IMR-90 (cell line): ENCODE measurements at regions not wholly inside any gene's neighbourhood (a gene's known extent, or its start where the extent isn't known, plus 50 kb on each side); places are given as distances from the start of the nearest gene placed in this dataset.

Experiments
- ATAC-seq: fragments of 200-7000 bp; cut with Tn5 transposase; 2 replicates; pipeline ENCODE4 v1.9.1; 2020; ENCODE audit warnings: low read depth, mild to moderate bottlenecking, moderate library complexity
- BruUV-seq: library from RNA; stranded (reverse); fragments of 400-500 nt; replicated peaks from 2 replicates; lab custom pipeline; 2021; lab: Mats Ljungman, UMichigan
- CTCF ChIA-PET: fragments of 300-600 bp; formaldehyde crosslinking; extraction: SDS; loops from one replicate; lab custom pipeline; 2021; ENCODE audit warnings: antibody characterized with exemption; lab: Yijun Ruan, JAX
- POLR2A ChIA-PET: fragments of 300-600 bp; sonication (Branson Sonifier 250); formaldehyde crosslinking; loops from one replicate; lab custom pipeline; 2022; ENCODE audit warnings: antibody characterized with exemption; ENCODE audit not compliant: unreplicated experiment; lab: Charles Lee
- DNase-seq: peaks from one replicate; pipeline ENCODE4 v3.0.0; 2013
- H2AFZ ChIP-seq: replicated peaks from 2 replicates; pipeline ENCODE3; 2013; ENCODE audit warnings: low read length, mild to moderate bottlenecking; ENCODE audit not compliant: poor library complexity
- H2AK5ac ChIP-seq: 2 replicates; pipeline ENCODE4 v1.6.1; 2013; ENCODE audit warnings: low read depth, low read length, inconsistent platforms
- H2AK9ac ChIP-seq: replicated peaks from 2 replicates; pipeline ENCODE3; 2013; ENCODE audit warnings: mild to moderate bottlenecking, low read depth, low read length, moderate library complexity; ENCODE audit not compliant: poor library complexity
- H2BK120ac ChIP-seq: 2 replicates; pipeline ENCODE4 v1.6.1; 2013; ENCODE audit warnings: low read depth, low read length, inconsistent platforms
- H2BK15ac ChIP-seq: 3 replicates; pipeline ENCODE4 v1.6.1; 2013; ENCODE audit warnings: low read depth, low read length, inconsistent platforms
- H2BK20ac ChIP-seq: 2 replicates; pipeline ENCODE4 v1.6.1; 2013; ENCODE audit warnings: low read depth, mild to moderate bottlenecking, inconsistent platforms, low read length, moderate library complexity
- H2BK5ac ChIP-seq: 2 replicates; pipeline ENCODE4 v1.6.1; 2013; ENCODE audit warnings: mild to moderate bottlenecking, low read depth, low read length, inconsistent platforms; ENCODE audit not compliant: poor library complexity, severe bottlenecking
- H3K14ac ChIP-seq: replicated peaks from 2 replicates; pipeline ENCODE4 v1.6.1; 2013; ENCODE audit warnings: low read depth, low read length, inconsistent platforms
- H3K18ac ChIP-seq: 2 replicates; pipeline ENCODE4 v1.6.1; 2013; ENCODE audit warnings: low read depth, low read length, control low read depth
- H3K23ac ChIP-seq: 2 replicates; pipeline ENCODE4 v1.6.1; 2013; ENCODE audit warnings: low read depth, low read length, inconsistent platforms
- H3K27ac ChIP-seq: 2 replicates; pipeline ENCODE4 v1.5.1; 2013; ENCODE audit warnings: mild to moderate bottlenecking, control low read depth, low read length; ENCODE audit not compliant: insufficient read depth
- H3K27me3 ChIP-seq: 2 replicates; pipeline ENCODE4 v1.6.1; 2013; ENCODE audit warnings: low read length; ENCODE audit not compliant: control insufficient read depth, insufficient read depth
- H3K36me3 ChIP-seq: 2 replicates; pipeline ENCODE4 v1.6.1; 2013; ENCODE audit warnings: low read length, mixed read lengths; ENCODE audit not compliant: control insufficient read depth, insufficient read depth
- H3K4ac ChIP-seq: 2 replicates; pipeline ENCODE4 v1.6.1; 2013; ENCODE audit warnings: low read depth, low read length, inconsistent platforms
- H3K4me1 ChIP-seq: 2 replicates; pipeline ENCODE4 v1.6.1; 2013; ENCODE audit warnings: low read length, mixed read lengths; ENCODE audit not compliant: control insufficient read depth, insufficient read depth
- H3K4me2 ChIP-seq: 2 replicates; pipeline ENCODE4 v1.6.1; 2013; ENCODE audit warnings: low read depth, mild to moderate bottlenecking, control low read depth, low read length, moderate library complexity
- H3K4me3 ChIP-seq: 2 replicates; pipeline ENCODE4 v1.5.1; 2013; ENCODE audit warnings: low read depth, mild to moderate bottlenecking, control low read depth, low read length, moderate library complexity; ENCODE audit not compliant: insufficient read depth
- H3K56ac ChIP-seq: 2 replicates; pipeline ENCODE4 v1.6.1; 2013; ENCODE audit warnings: low read length, inconsistent platforms; ENCODE audit not compliant: insufficient read depth; ENCODE audit errors: extremely low read depth
- H3K79me1 ChIP-seq, 2 experiments: 2 replicates each; pipeline ENCODE4 v1.6.1; 2013; ENCODE audit warnings: low read length in 2 of 2, inconsistent platforms in 1 of 2, low read depth in 1 of 2
- H3K9ac ChIP-seq: 2 replicates; pipeline ENCODE4 v1.6.1; 2013; ENCODE audit warnings: low read depth, low read length, control low read depth
- H3K9me1 ChIP-seq: 2 replicates; pipeline ENCODE4 v1.6.1; 2013; ENCODE audit warnings: low read length, inconsistent platforms; ENCODE audit not compliant: insufficient read depth
- H3K9me3 ChIP-seq: 2 replicates; pipeline ENCODE4 v1.6.1; 2013; ENCODE audit warnings: low read length; ENCODE audit not compliant: control insufficient read depth, insufficient read depth
- H4K20me1 ChIP-seq: 2 replicates; pipeline ENCODE4 v1.6.1; 2013; ENCODE audit warnings: low read length, inconsistent platforms; ENCODE audit not compliant: insufficient read depth
- H4K5ac ChIP-seq: 2 replicates; pipeline ENCODE4 v1.6.1; 2013; ENCODE audit warnings: mild to moderate bottlenecking, low read depth, low read length, control low read depth
- H4K8ac ChIP-seq, 2 experiments: 2 replicates each; pipeline ENCODE4 v1.6.1; 2013; ENCODE audit warnings: low read depth in 2 of 2, low read length in 2 of 2, control low read depth in 1 of 2, inconsistent platforms in 1 of 2
- H4K91ac ChIP-seq: 2 replicates; pipeline ENCODE4 v1.6.1; 2013; ENCODE audit warnings: low read depth, low read length, inconsistent platforms; ENCODE audit not compliant: insufficient read depth
- FOS ChIP-seq: fragments of 150-350 bp; IDR thresholded peaks from 2 replicates; pipeline ENCODE4 v1.6.1; 2016; ENCODE audit warnings: low read depth, low read length
- WGBS, 2 experiments: methylation state at CpG; one replicate each; pipeline versions ENCODE4 v1.1.5 to v1.1.7; 2013; ENCODE audit warnings: missing lambda C conversion rate in 2 of 2; ENCODE audit not compliant: insufficient read length in 1 of 2; ENCODE audit errors: extremely low coverage in 2 of 2; 5-methylcytosine and 5-hydroxymethylcytosine counted together
- dilution Hi-C: fragments of 300-500 bp; cut with HindIII; formaldehyde crosslinking; loops from one replicate; pipeline ENCODE4 v1.14.3; 2018; ENCODE audit warnings: low sequenced_read_pairs; ENCODE audit not compliant: unreplicated experiment
- in situ Hi-C: fragments of 300-500 bp; cut with MboI; formaldehyde crosslinking; loops from 3 replicates; pipeline ENCODE4 v1.14.3; 2019; ENCODE audit warnings: low sequenced_read_pairs, inconsistent platforms, mixed read lengths
- intact Hi-C: fragments of 100-400 bp; cut with micrococcal nuclease; formaldehyde crosslinking; loops from 2 replicates; pipeline ENCODE4 v1.10.0; 2022
- TF ChIP-seq, protein P1 (sequence below): conservative IDR thresholded peaks from 2 replicates; pipeline ENCODE4 v1.5.1; 2012; ENCODE audit warnings: mild to moderate bottlenecking, low read depth, low read length, improper control_type of control experiment

DNA sequence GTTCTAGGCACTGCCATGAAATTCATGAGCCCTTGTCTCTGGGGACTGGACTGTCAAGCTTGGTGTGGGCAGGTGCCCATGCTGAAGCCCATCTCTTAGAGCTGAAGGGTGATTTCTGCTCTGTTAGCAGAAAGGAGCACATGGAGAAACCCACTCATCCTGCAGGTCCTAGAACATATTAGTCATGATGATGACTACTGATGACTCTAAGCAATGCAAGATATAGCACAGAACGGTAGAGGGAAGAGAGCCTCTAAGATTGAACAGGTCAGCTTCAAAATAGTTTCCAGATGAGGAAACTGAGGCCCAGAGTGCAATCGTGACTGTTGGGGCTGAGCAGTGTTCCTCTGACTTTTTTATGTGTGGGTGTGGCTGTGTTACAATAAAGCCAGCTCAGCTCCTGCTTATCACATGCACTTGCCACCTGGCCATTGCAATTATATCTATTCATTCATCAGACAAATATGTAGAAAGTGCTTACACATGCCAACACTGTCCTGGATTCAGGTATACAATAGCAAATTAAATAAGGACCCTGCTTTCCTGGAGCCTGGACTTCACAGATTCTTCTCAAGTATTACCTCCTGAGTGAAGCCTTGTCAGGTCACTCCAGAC lies 140.2 kb upstream of the BRINP1 start:
- H2AFZ ChIP-seq = no peak overlapping the region
- intact Hi-C loops (no loop called here), dilution Hi-C loops (no loop called here), in situ Hi-C loops (no loop called here)
- no peaks in the 10 kb centered on the region for H3K79me1 ChIP-seq
- no peak overlapping the region for H2AK5ac ChIP-seq
- TF ChIP-seq FOS = no peak
- TF ChIP-seq, protein P1, sequence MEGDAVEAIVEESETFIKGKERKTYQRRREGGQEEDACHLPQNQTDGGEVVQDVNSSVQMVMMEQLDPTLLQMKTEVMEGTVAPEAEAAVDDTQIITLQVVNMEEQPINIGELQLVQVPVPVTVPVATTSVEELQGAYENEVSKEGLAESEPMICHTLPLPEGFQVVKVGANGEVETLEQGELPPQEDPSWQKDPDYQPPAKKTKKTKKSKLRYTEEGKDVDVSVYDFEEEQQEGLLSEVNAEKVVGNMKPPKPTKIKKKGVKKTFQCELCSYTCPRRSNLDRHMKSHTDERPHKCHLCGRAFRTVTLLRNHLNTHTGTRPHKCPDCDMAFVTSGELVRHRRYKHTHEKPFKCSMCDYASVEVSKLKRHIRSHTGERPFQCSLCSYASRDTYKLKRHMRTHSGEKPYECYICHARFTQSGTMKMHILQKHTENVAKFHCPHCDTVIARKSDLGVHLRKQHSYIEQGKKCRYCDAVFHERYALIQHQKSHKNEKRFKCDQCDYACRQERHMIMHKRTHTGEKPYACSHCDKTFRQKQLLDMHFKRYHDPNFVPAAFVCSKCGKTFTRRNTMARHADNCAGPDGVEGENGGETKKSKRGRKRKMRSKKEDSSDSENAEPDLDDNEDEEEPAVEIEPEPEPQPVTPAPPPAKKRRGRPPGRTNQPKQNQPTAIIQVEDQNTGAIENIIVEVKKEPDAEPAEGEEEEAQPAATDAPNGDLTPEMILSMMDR = no peak
- H3K4me2 ChIP-seq = no peak overlapping the region
- no peak overlapping the region for H3K56ac ChIP-seq
- no peaks in the 10 kb centered on the region for H3K36me3 ChIP-seq
- H4K20me1 ChIP-seq = no peaks in the 10 kb centered on the region
- BruUV-seq = no TSS peak
- ATAC-seq = no peak
- no peak overlapping the region for H3K23ac ChIP-seq
- no peak overlapping the region for H4K8ac ChIP-seq
- H3K9me1 ChIP-seq = no peaks in the 10 kb centered on the region
- H2BK120ac ChIP-seq = no peak overlapping the region
- no peaks in the 10 kb centered on the region for H3K4me1 ChIP-seq
- H4K5ac ChIP-seq = no peak overlapping the region
- no peak overlapping the region for H2BK15ac ChIP-seq
- no peak overlapping the region for H3K4ac ChIP-seq
- no peak overlapping the region for H2BK5ac ChIP-seq
- H3K14ac ChIP-seq = no peak overlapping the region
- no peak overlapping the region for H2BK20ac ChIP-seq
- no peak overlapping the region for H3K18ac ChIP-seq
- POLR2A ChIA-PET = no interaction called here
- H3K9me3 ChIP-seq = peaks cover 2% of the 10 kb centered on the region; the same call in 1 of the 2 replicates
- no peak overlapping the region for H4K91ac ChIP-seq
- no peak overlapping the region for H3K9ac ChIP-seq
- no peak overlapping the region for H3K4me3 ChIP-seq
- no peak for DNase-seq
- 50% methylated on average over 1 of the region's 2 CpGs; no CpG with 5 or more reads in 1 of the 2 experiments for WGBS, 2 experiments
- H3K27me3 ChIP-seq = no peaks in the 10 kb centered on the region
- no peak overlapping the region for H2AK9ac ChIP-seq
- CTCF ChIA-PET = no interaction called here
- no peak overlapping the region for H3K27ac ChIP-seq
